ENCODE measurements at regions not wholly inside any gene's neighbourhood (a gene's known extent, or its start where the extent isn't known, plus 50 kb on each side); places are given as distances from the start of the nearest gene placed in this dataset.

DNA sequence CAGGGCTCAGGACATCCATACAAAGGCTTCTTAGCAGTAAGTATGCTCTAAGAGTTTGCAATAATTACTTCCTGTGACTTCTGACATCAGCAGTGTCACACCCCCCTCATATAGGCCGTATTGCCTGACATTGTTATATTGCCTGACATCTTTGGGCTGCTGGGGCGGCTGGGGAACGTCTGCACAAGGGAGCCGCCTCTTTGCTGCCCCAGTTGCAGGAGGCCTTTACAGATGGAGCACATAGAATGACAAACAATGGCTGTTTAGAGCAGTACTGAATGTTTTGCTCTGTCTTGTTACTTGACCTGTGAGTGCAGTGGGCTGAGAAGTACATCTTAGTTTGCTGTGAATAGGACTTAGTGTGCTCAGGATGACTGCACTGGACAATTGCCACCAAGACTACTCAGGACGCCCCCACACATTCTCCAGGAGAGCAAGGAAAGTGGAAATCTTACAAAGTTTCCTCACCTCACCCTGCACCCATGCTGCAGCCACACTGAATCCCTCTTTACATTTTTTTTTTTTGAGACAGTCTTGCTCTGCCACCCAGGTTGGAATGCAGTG lies 65.4 kb upstream of the SPOCK1 start:
- Mint-ChIP-seq H3K36me3 (no peaks in the 10 kb centered on the region), H3K27ac (no peak overlapping the region), H3K4me1 (peaks cover 6% of the 10 kb centered on the region; the same call in 1 of the 2 replicates), H3K9me3 (no peaks in the 10 kb centered on the region), H3K4me3 (no peak overlapping the region), H3K27me3 (ENCODE audit: low read depth) (peaks cover 6% of the 10 kb centered on the region; the same call in 1 of the 2 replicates)
- TF ChIP-seq FOXK1 (CRISPR knock-in tag; IDR thresholded peaks at IDR 0.05) = no peak
- TF ChIP-seq PRRX2 (CRISPR knock-in tag; IDR thresholded peaks at IDR 0.05) = no peak
- TF ChIP-seq ARID4B (CRISPR knock-in tag; IDR thresholded peaks at IDR 0.05; ENCODE audit: borderline replicate concordance) = no peak
- TF ChIP-seq ERG (CRISPR knock-in tag; IDR thresholded peaks at IDR 0.05) = no peak
- no peak for TF ChIP-seq ZBTB43 (CRISPR knock-in tag; IDR thresholded peaks at IDR 0.05)
- no peak for TF ChIP-seq RELA (CRISPR knock-in tag; IDR thresholded peaks at IDR 0.05; ENCODE audit: borderline replicate concordance)
- TF ChIP-seq ZNF121 (CRISPR knock-in tag; IDR thresholded peaks at IDR 0.05) = no peak
- no peak for TF ChIP-seq FOXP1 (CRISPR knock-in tag; IDR thresholded peaks at IDR 0.05; ENCODE audit: borderline replicate concordance)
- no peak for TF ChIP-seq ZNF425 (CRISPR knock-in tag; conservative IDR thresholded peaks at IDR 0.05)
- no peak for TF ChIP-seq GABPB1 (CRISPR knock-in tag; IDR thresholded peaks at IDR 0.05)
- POLR2A ChIA-PET = no interaction called here
- CTCF ChIA-PET = no interaction called here
- ATAC-seq = no peak
- no peak for DNase-seq (ENCODE audit: low spot score)

DNA sequence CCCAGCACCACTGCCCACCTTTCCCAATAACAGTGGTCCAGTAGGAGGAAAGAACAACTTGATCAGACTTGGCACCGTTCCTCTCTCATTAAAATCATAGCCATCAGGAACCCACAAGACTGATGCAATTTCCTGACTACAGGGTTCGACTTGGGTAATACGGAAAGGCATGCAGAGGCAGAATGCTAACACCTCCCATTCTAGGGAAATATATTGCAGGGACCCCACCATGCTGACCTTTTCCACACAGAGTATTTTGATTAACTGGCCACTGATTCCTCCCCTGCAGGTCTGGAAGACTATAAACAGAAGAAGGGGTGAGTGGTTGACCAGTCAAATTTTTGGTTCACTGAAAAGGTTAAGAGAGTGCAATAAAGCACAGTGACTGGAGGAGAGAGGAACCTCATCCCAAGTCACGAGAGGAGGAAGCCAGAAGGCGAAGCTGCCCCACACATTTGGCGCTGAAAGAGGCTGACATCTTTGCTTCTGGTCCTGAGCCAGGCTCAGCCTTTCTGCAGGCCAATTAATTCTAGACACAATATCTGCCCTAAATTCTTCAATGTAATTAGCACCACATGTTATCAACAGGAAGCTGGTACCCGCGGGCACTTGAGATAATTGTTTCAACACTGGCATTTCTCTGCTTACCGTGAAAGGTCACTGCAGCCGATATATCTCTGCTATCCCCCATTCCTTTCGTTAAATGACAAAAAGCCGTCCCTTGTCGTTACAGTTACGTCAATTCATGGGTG lies 64.7 kb upstream of the SPOCK1 start:
- Mint-ChIP-seq H3K27ac (no peak overlapping the region), H3K27me3 (ENCODE audit: low read depth) (peaks cover 6% of the 10 kb centered on the region; the same call in 1 of the 2 replicates), H3K36me3 (no peaks in the 10 kb centered on the region), H3K4me3 (no peak overlapping the region), H3K4me1 (peaks cover 6% of the 10 kb centered on the region; the same call in 1 of the 2 replicates), H3K9me3 (no peaks in the 10 kb centered on the region)
- DNase-seq (ENCODE audit: low spot score) (no peak), ATAC-seq (no peak)
- POLR2A ChIA-PET = no interaction called here
- CTCF ChIA-PET = no interaction called here
- TF ChIP-seq, protein P1, sequence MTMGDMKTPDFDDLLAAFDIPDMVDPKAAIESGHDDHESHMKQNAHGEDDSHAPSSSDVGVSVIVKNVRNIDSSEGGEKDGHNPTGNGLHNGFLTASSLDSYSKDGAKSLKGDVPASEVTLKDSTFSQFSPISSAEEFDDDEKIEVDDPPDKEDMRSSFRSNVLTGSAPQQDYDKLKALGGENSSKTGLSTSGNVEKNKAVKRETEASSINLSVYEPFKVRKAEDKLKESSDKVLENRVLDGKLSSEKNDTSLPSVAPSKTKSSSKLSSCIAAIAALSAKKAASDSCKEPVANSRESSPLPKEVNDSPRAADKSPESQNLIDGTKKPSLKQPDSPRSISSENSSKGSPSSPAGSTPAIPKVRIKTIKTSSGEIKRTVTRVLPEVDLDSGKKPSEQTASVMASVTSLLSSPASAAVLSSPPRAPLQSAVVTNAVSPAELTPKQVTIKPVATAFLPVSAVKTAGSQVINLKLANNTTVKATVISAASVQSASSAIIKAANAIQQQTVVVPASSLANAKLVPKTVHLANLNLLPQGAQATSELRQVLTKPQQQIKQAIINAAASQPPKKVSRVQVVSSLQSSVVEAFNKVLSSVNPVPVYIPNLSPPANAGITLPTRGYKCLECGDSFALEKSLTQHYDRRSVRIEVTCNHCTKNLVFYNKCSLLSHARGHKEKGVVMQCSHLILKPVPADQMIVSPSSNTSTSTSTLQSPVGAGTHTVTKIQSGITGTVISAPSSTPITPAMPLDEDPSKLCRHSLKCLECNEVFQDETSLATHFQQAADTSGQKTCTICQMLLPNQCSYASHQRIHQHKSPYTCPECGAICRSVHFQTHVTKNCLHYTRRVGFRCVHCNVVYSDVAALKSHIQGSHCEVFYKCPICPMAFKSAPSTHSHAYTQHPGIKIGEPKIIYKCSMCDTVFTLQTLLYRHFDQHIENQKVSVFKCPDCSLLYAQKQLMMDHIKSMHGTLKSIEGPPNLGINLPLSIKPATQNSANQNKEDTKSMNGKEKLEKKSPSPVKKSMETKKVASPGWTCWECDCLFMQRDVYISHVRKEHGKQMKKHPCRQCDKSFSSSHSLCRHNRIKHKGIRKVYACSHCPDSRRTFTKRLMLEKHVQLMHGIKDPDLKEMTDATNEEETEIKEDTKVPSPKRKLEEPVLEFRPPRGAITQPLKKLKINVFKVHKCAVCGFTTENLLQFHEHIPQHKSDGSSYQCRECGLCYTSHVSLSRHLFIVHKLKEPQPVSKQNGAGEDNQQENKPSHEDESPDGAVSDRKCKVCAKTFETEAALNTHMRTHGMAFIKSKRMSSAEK (CRISPR knock-in tag; IDR thresholded peaks at IDR 0.05; ENCODE audit: borderline replicate concordance) = no peak
- TF ChIP-seq KAT7 (CRISPR knock-in tag; IDR thresholded peaks at IDR 0.05; ENCODE audit: borderline replicate concordance) (no peak), CTCF (IDR thresholded peaks at IDR 0.05) (no peak), ESRRA (CRISPR knock-in tag; IDR thresholded peaks at IDR 0.05; ENCODE audit: borderline replicate concordance) (no peak), JAZF1 (CRISPR knock-in tag; IDR thresholded peaks at IDR 0.05) (no peak), MYBL2 (CRISPR knock-in tag; IDR thresholded peaks at IDR 0.05) (no peak), CREB1 (CRISPR knock-in tag; IDR thresholded peaks at IDR 0.05) (no peak)
- TF ChIP-seq, protein P2, sequence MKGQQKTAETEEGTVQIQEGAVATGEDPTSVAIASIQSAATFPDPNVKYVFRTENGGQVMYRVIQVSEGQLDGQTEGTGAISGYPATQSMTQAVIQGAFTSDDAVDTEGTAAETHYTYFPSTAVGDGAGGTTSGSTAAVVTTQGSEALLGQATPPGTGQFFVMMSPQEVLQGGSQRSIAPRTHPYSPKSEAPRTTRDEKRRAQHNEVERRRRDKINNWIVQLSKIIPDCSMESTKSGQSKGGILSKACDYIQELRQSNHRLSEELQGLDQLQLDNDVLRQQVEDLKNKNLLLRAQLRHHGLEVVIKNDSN (CRISPR knock-in tag; IDR thresholded peaks at IDR 0.05) = no peak

Measured in WTC11 (cell line).